Spleen (tissue), 7 donors: ENCODE measurements at regions not wholly inside any gene's neighbourhood (a gene's known extent, or its start where the extent isn't known, plus 50 kb on each side); places are given as distances from the start of the nearest gene placed in this dataset.

Experiments used
- CTCF ChIP-seq, 11 experiments: fragments of 200-600 bp in 7 of 11; fragments of 450-650 bp in 4 of 11; sonication (generic) in 4 of 11; IDR thresholded peaks in 8 of 11; conservative IDR thresholded peaks in 3 of 11; 1 replicate in 7 of 11; 2 replicates in 4 of 11; pipeline versions ENCODE4 v1.4.0 to v1.8.0; 2016 to 2021; ENCODE audit warnings: antibody characterized with exemption in 11 of 11, inconsistent platforms in 4 of 11, mild to moderate bottlenecking in 1 of 11
- POLR2A ChIP-seq, 3 donors: fragments of 450-650 bp; IDR thresholded peaks; one replicate each; pipeline ENCODE4 v1.5.1; 2017; ENCODE audit warnings: antibody characterized with exemption in 3 of 3, mild to moderate bottlenecking in 1 of 3
- donor health status: DM: no; HTN: no; CAD: no; lungs with moderate emphysema.
- donor health status: DM: no; HTN: no; CAD: no.
- donor health status: DM: no; HTN: no; CAD: no.

GRCh38 chr18:10231220-10231619 is 223.2 kb upstream of the APCDD1 start:
- TF ChIP-seq CTCF (IDR thresholded peaks at IDR 0.05 in 8 of 11, conservative IDR thresholded peaks at IDR 0.05 in 3 of 11) (no peak), POLR2A (IDR thresholded peaks at IDR 0.05) (no peak)
